Endothelial cell of umbilical vein (primary cell): ENCODE measurements at regions not wholly inside any gene's neighbourhood (a gene's known extent, or its start where the extent isn't known, plus 50 kb on each side); places are given as distances from the start of the nearest gene placed in this dataset.

Source experiments
- CTCF ChIP-seq, 2 donors: IDR thresholded peaks; 1 replicate in 1 of 2; 2 replicates in 1 of 2; pipeline ENCODE4 v1.5.1; 2011; ENCODE audit warnings: low read length in 2 of 2, mild to moderate bottlenecking in 2 of 2, moderate library complexity in 2 of 2, control low read depth in 1 of 2, inconsistent platforms in 1 of 2, low read depth in 1 of 2; ENCODE audit not compliant: insufficient read depth in 1 of 2; ENCODE audit errors: extremely low read depth in 1 of 2
- EZH2 ChIP-seq: IDR thresholded peaks from 2 replicates; pipeline ENCODE4 v1.6.1; 2012; ENCODE audit warnings: borderline replicate concordance, low read depth, mild to moderate bottlenecking, moderate library complexity, low read length, inconsistent platforms; ENCODE audit not compliant: severe bottlenecking
- POLR2AphosphoS5 ChIP-seq: IDR thresholded peaks from 2 replicates; pipeline ENCODE4 v1.6.1; 2012; ENCODE audit warnings: low read depth, mild to moderate bottlenecking, control low read depth, low read length, moderate library complexity; ENCODE audit not compliant: insufficient read depth

- TF ChIP-seq CTCF (IDR thresholded peaks at IDR 0.05; ENCODE audit: extremely low read depth in 1 of 2, insufficient read depth in 1 of 2, low read depth in 1 of 2, low read length in 2 of 2): no peak
- no peak for TF ChIP-seq POLR2AphosphoS5
- no peak for TF ChIP-seq EZH2
Observed at GRCh38 chr1:109814223-109814622, 50.5 kb upstream of the EPS8L3 start.
